Thoracic aorta (tissue), 2 donors: ENCODE measurements at regions not wholly inside any gene's neighbourhood (a gene's known extent, or its start where the extent isn't known, plus 50 kb on each side); places are given as distances from the start of the nearest gene placed in this dataset.

Experiments
- ATAC-seq: fragments of 150-250 bp; one replicate; pipeline ENCODE4 v1.8.0; 2017; ENCODE audit warnings: low read depth; ENCODE audit not compliant: insufficient number of reproducible peaks, low FRiP score
- DNase-seq: peaks from one replicate; pipeline ENCODE4 v3.0.0-alpha.2; 2020; ENCODE audit warnings: low spot score
- H3K27ac ChIP-seq, 2 donors: fragments of 200-600 bp; sonication (generic); 1 replicate in 1 of 2; 2 replicates in 1 of 2; pipeline ENCODE4 v1.5.1; 2016; ENCODE audit warnings: mild to moderate bottlenecking in 2 of 2, moderate library complexity in 2 of 2
- H3K27me3 ChIP-seq: fragments of 200-600 bp; sonication (generic); replicated peaks from 2 replicates; pipeline ENCODE4 v1.6.0; 2016; ENCODE audit warnings: mild to moderate bottlenecking; ENCODE audit not compliant: insufficient read depth
- H3K36me3 ChIP-seq: fragments of 200-600 bp; sonication (generic); one replicate; pipeline ENCODE4 v1.5.1; 2016
- H3K4me1 ChIP-seq, 2 donors: fragments of 200-600 bp; sonication (generic); 1 replicate in 1 of 2; 2 replicates in 1 of 2; pipeline versions ENCODE4 v1.5.1 to v1.6.0; 2016; ENCODE audit warnings: low read depth in 2 of 2, mild to moderate bottlenecking in 1 of 2; ENCODE audit not compliant: control insufficient read depth in 1 of 2
- H3K4me3 ChIP-seq: fragments of 200-600 bp; sonication (generic); 2 replicates; pipeline ENCODE4 v1.5.1; 2016; ENCODE audit warnings: mild to moderate bottlenecking
- H3K9me3 ChIP-seq: fragments of 200-600 bp; sonication (generic); 2 replicates; pipeline ENCODE4 v1.5.1; 2016
- TF ChIP-seq, protein P1 (sequence below): fragments of 200-600 bp; sonication (generic); IDR thresholded peaks from one replicate; pipeline ENCODE4 v1.5.1; 2019; ENCODE audit warnings: antibody characterized with exemption

- no peaks in the 10 kb centered on the region for H3K9me3 ChIP-seq
Measured at GRCh38 chr7:81355911-81356310, 413.9 kb downstream of the HGF start.

GRCh38 chr7:81349044-81349443, 420.8 kb downstream of the HGF start:
- DNase-seq (no peak), ATAC-seq (no peak)
- no peaks in the 10 kb centered on the region for H3K9me3 ChIP-seq
- no peak overlapping the region for H3K27ac ChIP-seq
- H3K4me3 ChIP-seq, result no peak overlapping the region
- H3K4me1 ChIP-seq, result no peaks in the 10 kb centered on the region
- H3K27me3 ChIP-seq, result no peaks in the 10 kb centered on the region
- TF ChIP-seq, protein P1, sequence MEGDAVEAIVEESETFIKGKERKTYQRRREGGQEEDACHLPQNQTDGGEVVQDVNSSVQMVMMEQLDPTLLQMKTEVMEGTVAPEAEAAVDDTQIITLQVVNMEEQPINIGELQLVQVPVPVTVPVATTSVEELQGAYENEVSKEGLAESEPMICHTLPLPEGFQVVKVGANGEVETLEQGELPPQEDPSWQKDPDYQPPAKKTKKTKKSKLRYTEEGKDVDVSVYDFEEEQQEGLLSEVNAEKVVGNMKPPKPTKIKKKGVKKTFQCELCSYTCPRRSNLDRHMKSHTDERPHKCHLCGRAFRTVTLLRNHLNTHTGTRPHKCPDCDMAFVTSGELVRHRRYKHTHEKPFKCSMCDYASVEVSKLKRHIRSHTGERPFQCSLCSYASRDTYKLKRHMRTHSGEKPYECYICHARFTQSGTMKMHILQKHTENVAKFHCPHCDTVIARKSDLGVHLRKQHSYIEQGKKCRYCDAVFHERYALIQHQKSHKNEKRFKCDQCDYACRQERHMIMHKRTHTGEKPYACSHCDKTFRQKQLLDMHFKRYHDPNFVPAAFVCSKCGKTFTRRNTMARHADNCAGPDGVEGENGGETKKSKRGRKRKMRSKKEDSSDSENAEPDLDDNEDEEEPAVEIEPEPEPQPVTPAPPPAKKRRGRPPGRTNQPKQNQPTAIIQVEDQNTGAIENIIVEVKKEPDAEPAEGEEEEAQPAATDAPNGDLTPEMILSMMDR, result no peak
- no peaks in the 10 kb centered on the region for H3K36me3 ChIP-seq

More at GRCh38 chr7:81355911-81356310, 413.9 kb downstream of the HGF start:
- H3K27ac ChIP-seq, result no peak overlapping the region
- no peaks in the 10 kb centered on the region for H3K4me1 ChIP-seq
- H3K36me3 ChIP-seq, result no peaks in the 10 kb centered on the region
- TF ChIP-seq, protein P1, result no peak
- no peak overlapping the region for H3K4me3 ChIP-seq
- DNase-seq (no peak), ATAC-seq (no peak)
- no peaks in the 10 kb centered on the region for H3K27me3 ChIP-seq

DNA sequence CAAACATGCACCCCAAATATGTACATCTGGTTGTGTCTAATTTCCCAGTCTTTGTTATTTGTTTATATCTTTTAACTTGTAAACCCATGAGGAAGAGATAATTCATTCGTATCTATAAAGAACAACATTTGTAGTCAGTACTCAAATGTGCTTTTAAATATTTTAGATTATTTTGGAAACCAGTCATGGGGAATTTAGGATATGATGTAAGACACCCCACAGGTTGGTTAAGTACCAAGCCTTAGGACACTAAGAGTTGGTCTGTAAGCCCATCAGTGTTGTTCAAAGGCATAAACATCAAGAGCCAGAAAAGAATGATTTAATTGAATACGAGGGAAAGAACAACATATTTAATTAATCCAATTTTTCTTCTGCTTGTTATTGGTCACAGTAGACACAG, 421.1 kb upstream of the SEMA3C start:
- H3K4me3 ChIP-seq, result no peak overlapping the region
- H3K27me3 ChIP-seq, result no peaks in the 10 kb centered on the region
- DNase-seq, result no peak
- TF ChIP-seq, protein P1, result no peak
- H3K27ac ChIP-seq, result no peak overlapping the region
- no peaks in the 10 kb centered on the region for H3K36me3 ChIP-seq
- H3K4me1 ChIP-seq, result no peaks in the 10 kb centered on the region
- ATAC-seq, result no peak
- H3K9me3 ChIP-seq, result no peaks in the 10 kb centered on the region

GRCh38 chr7:81333536-81333935, 414.7 kb upstream of the SEMA3C start:
- TF ChIP-seq, protein P1, result no peak
- Histone ChIP-seq H3K36me3 (no peaks in the 10 kb centered on the region), H3K4me1 (no peaks in the 10 kb centered on the region), H3K4me3 (no peak overlapping the region), H3K9me3 (no peaks in the 10 kb centered on the region), H3K27ac (no peak overlapping the region), H3K27me3 (no peaks in the 10 kb centered on the region)
- ATAC-seq (no peak), DNase-seq (no peak)

- TF ChIP-seq, protein P1, result no peak
- no peak for DNase-seq
- Histone ChIP-seq H3K27ac (no peak overlapping the region), H3K4me3 (no peak overlapping the region), H3K9me3 (no peaks in the 10 kb centered on the region), H3K36me3 (no peaks in the 10 kb centered on the region), H3K4me1 (no peaks in the 10 kb centered on the region), H3K27me3 (no peaks in the 10 kb centered on the region)
- no peak for ATAC-seq
Measured at GRCh38 chr7:81333004-81333403, 414.2 kb upstream of the SEMA3C start.
